GM21528 (cell line): ENCODE measurements at regions not wholly inside any gene's neighbourhood (a gene's known extent, or its start where the extent isn't known, plus 50 kb on each side); places are given as distances from the start of the nearest gene placed in this dataset.
"Not testable (repeated sequence)": the region's sequence is repeated elsewhere in the genome, so short reads cannot be mapped to it uniquely, and the experiment has no call there.

Experiments
- ATAC-seq: cut with Tn5 transposase; IDR thresholded peaks from one replicate; pipeline ENCODE4 v1.9.1; 2021; ENCODE audit warnings: mild to moderate bottlenecking, moderate library complexity; ENCODE audit not compliant: unreplicated experiment, low FRiP score

DNA sequence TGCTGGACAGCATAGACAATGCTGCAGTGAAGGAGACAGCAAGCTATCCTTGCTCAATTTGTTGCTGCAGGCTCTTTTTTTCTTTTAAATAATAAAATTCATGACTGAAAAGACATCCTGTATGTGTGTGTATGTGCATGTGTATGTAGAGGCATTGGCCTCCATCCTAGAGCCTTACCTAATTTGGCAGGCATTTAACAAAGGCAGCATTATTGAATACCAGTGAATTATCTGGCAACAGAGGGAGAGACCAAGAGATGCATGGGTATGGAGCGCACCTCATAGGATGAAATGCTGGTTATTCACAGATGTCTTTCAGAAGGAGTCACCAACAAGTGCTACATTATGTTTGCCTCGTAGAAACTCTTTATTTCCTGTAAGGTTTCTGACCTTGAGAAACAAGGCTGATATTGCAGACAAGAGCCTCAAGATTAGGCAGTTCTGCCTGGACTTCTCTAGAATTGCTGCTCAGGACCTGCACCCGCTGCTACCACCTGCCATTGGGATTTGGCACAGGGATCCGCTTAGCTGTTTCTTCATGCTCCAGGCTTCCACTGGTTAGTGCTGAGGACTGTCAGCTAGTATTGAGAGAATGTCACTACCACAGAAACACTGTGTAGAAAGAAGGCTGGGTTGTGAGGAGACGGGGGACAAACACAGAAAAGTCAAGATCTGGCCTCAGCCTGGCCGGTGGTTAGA is 247.7 kb upstream of the RFX3 start:
- ATAC-seq = no peak

DNA sequence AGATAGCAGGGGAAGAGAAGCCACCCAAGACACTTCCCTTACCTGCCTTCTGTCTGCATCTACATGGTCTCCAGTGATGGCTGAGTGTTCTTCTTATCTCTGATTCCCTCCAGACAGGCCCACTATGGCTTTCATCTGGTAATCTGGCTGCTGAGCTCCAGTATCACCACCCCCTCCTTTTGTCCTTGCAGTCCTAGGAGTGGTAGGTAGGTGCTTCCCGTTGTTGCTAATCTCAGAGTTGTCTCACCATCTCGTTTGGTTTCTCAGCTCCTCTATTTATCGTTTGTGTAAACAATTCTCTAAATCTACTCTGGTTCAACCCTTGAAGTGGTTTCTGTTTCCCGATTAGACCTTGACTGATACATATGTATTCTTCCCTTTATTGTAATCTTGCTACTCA is 243.8 kb upstream of the RFX3 start:
- no peak for ATAC-seq

DNA sequence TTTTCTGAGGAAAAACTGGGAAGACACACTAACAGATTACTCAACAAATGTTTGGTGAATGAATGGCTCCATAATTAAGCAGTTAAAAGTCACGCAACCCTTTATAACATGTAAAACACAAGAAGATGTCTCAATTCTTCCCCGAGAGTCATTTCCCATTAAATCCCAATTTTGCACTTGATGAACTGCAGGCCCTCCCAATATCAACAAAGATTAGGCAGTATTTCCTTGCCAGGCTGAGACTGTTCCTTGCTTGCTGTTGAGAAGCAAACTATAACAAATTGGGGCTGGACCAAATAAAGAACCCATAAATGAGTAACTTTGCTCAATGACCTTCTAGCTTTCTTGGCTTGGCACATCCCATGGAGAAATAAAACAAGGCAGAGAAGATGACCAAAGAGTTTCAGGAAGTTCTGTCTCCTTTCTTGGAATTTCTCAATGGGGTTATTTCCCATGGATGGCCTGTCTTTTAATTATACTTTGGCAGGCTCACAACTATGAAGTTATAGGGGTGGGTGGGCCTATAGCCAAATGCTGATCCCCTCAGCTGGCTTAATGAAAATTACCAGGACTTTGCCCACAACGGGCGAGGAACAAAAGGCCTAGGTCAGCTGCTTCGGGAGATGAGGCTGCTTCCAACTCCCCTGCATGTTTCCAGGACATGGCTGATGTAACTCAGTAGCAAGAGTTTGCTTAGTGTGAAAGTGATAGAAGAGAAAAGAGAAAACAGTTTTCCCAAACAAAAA is 243.1 kb upstream of the RFX3 start:
- ATAC-seq = no peak

DNA sequence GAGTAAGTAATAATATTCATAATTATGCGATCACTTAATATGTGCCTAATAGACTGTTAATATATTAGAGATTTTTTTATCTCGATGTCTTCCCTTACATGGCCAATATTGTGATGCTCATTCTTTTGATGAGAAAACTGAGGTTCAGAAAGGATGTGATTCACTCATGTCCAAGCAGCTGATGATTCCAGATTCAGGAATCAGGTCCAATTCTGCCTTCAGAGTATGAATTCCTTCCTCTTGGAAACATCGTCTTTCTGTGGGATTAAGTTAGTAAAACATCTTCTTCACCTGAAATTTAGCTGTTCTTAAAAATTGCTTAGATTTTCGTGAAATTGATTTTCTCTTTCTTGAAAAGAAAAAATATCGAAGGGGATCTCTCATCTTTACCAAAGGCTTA is 242.5 kb upstream of the RFX3 start:
- no peak for ATAC-seq

DNA sequence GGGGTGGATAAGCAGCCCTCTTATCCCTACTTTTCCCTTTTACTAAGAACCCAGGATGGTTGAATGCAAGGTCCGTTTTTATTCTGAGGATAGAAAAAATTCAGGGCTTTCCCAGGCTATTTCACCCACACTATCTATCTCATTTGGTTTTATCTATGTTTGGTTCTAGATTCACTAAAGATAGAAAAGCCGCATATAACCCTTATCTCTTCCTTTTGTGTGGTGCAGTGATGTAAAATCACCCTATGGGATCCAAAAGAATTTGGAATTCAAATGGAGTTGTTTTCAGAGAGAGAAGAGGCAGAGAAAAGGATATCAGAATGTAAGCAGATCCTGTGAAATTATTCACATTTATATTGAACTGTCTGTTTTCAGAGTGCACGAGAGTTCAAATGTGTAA is 236.3 kb upstream of the RFX3 start:
- no peak for ATAC-seq

DNA sequence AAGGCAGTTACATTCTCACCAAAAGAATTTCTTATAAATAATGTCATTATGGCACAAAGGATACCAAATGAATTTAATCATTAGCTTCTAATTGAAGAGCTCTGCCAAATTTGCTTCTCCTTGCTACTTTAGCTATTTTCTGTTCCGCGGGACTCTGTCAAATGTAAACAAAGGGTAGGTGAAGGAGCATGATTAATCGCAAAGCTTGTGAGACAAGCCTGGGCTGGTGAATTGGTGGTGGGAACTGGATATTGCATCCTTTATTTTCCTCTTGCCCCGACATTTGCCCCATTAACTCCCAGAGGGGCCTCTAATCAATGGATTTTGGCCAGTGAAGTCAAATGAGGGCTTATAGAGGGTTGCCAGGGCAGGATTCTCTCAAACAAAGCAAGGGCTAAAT is 234.2 kb upstream of the RFX3 start:
- ATAC-seq = no peak

DNA sequence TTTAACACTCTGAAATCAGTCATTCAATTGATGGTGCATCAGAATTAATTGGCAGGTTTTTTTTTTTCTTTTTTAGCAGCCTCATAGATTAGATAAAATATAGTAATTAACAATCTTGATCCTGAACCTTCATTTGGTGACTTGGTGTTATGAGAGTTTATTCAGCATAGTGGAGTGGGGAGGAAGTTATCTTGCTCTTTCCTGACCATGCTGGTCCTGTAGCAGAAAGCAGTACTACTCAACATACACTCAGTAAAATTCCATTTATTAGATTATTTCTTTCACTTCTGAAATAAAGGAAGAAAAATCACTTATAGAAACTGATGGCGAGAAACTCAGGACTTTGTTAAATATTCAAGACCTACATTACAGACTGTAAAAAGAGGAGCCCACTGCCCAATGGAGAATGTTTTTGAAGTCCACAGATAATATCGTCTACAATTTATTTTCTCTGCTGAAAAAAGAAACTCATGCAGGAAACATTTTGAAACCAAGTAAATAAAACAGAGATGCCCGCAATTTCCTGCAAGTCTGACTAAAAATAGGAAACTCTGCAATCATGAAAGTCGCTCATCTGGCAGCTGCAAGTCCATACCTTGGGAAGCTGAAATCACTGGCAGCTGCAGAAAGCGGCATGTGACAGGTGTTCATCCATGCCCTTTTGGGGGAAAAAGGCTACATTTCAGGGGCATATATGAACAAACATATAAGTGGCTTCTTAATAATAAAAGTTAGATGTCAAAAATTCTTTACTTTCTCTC is 233.2 kb upstream of the RFX3 start:
- no peak for ATAC-seq

DNA sequence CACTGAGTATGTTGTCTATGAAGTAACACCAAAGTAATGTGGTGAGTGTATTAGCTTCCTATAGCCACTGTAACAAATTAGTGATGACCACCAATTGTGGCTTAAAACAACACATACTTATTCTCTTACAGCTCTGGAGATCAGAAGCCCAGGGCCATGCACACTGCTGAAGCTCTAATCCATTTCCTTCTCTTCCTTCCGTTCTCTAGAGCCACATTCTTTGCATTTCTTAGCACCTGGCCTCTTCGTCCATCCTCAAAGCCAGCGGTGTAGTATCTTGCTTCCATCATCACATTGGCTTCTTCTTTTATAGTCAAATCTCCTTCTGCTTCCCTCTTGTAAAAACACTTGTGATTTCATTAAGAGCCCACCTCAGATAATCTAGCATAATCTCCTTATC is 230.3 kb upstream of the RFX3 start:
- no peak for ATAC-seq

DNA sequence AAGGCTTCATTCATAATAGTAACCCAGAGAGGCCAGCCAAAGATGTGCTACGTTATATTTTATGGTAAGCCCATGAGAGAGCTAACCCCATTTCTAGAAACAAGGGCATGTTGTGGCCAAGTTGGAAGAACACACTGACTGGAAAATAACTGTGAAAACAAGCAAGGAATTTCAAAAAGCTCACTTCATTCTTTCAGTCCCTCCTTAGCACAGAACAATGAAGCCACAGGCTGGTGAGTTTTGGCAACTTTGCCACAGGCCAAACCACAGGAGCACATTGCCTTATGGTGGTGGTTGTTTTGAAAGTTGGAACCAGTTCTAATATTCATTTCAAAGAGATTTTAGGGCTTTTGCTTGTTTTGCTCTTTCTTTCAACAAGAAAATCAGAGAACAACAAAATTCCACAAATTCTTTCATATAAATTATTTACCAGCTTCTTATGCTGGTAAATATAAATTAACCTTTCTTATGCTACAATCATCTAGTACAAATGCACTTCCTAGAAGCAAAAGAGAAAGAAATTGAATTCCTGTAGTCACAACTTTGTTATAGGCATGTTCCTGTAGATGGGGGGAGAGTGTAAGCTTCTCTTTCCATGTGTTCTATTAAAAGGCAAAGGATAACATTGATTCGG is 225.4 kb upstream of the RFX3 start:
- ATAC-seq = no peak

DNA sequence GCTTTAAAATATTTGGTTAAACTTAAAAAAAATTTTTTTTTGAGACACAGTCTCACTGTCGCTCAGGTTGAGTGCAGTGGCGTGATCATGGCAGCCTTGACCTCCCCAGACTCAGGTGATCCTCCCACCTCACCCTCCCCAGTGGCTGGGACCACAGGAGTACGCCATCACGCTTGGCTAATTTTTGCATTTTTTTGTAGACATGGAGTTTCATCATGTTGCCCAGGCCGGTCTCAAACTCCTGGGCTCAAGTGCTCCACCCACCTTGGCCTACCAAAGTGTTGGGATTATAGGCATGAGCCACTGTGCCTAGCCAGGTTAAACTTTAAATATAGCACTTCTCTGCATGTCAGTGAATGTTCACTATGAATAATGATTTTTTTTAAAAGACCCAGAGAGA is 224.5 kb upstream of the RFX3 start:
- no peak for ATAC-seq

DNA sequence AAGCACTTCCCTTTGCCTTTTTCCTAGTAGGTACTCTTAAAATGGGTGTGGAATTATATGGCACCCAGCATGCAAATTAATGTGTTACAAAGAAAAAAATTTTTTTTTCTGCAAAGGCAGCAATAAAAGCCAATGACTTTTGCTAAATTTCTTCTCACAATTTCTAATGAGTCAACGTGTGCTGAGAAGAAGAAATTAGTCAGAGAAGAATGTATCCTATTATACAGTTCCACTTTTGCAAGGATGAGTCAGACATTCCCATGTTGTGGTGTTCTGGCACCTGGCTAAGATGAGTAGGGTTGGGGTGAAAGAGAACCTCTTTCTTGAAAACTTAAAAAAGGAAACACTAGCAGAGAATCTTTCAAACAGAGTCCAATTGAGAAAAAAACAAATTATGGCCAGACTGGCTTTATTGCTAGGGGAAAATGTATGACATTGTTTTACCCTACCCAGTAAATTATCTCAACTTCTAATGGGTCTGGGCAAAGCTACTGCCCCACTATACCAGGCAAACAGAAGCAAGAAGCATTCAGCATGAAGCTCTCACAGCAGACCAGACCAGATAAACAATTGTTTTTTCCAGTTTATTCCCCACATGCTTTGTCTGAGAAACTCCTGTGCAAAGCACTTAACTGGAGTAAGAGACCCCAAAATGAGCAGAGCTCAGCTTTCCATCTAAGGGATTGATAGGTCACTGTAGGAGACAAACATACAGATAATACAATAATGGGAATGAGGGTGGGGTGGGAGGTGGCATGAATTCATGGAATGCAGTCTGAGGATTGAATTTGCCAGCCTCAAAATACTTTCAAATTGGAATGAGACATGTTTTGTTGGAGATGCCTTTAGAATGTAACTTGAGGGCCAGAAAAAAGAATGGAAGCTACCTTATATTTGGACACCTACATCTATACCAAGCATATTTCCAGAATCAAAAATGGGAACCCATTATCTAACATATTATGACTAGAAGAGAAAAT is 220.8 kb upstream of the RFX3 start:
- no peak for ATAC-seq

DNA sequence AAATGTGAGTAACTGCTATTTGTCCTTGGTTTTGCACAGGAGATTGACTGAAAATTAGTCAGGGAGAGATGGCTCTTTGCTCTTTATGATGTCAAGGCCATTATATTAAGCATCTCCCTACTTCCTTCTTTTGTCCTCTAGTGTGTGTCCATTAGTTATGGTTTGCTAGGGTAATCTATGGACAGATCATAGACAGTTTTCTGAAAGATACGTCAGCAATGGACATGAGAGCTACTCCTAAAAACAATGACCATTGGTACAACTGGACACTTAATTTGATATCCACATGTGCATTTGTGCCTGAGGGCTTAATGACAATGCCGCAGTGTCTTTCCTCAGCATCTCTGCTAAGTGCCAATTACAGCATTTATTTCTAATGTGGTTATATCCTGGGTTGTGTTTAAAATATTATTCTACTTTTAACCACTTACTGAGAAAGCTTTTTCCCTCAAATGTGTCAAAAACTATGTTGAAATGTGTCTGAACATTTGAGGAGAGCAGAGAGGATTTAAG is 218.2 kb upstream of the RFX3 start:
- no peak for ATAC-seq

DNA sequence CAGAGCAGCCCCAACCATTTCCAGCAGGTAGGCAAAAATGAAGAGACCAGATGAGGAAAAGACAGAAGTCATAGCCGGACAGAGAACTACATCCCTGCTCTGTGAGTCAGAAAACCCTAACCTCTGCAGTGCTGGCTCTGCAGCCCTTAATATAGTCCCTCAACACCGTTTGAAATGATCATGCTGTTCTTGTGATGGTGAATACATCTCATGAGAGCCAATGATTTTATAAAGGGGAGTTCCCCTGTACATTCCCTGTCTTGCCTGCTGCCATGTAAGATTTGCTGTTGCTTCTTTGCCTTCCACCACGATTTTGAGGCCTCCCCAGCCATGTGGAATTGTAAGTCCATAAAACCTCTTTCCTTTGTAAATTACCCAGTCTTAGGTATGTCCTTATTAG is 216.8 kb upstream of the RFX3 start:
- no peak for ATAC-seq

DNA sequence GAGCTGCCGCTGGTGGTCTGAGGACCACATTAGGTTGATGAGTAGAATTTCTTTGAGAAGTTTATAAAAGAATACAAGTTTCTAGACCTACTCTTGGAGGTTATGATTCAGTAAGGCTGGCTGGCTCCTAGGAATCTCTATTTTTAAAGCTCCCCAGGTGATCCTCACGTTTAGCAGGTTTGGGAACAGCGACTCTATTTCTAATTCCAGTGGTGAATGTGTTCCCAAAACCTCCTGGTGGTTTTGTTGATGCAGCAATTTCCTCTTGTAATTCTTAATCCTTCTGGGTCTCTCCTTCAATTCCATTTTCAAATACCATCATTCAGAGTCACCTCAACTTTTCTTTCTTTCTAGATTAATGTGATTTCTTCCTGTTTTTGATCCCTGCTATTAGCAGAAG is 215.9 kb upstream of the RFX3 start:
- ATAC-seq = no peak

DNA sequence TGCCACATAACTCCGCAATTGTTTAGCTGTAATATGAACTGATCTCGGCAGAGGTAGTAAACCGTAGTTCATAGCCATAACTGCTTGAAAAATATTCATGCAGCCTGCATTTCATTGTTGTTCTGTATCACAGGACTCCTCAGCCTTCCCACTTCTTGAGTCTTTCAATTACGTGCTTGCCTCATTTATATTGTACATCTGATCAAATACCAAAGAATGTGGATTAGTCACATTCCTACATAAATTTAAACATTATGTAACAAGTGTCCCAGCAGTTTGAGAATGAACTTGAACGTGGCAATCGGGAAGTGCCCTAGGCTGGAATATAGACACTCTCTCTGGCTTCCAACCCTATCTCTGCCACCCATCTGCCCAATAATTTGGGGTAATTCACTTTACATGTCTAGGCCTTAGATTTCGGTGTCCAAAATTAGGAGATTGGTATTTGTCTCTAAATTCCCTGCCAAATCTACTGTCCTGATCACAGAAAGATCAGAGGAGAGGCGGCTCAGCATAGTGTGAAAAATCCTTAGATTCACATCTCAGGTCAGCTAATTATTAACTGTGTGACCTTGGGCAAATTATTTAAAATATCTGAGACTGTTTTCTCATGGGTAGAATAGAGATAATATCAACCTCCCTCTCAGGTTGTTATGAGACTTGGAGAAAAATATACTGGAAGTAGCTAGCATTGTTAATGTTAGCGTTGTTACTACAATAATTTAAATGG is 215.1 kb upstream of the RFX3 start:
- no peak for ATAC-seq

DNA sequence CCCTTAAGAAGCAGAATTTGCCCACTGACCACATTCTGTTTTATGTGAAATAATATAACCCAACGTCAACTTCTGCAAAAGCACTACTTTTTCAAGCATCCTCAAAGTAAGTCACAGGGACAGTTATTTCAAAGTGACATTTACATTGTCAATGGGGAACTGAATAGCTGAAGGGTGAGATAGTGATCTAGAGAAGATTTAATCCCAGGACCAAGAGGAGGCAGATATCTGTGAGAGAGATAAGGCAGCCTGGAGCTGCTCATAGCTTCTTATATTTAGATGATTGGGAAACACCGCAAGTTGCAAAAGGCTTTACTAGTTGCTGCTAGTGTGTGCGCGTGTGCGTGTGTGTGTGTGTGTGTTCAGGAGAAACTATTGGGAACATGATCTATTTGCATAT is 210.4 kb upstream of the RFX3 start:
- ATAC-seq = no peak

DNA sequence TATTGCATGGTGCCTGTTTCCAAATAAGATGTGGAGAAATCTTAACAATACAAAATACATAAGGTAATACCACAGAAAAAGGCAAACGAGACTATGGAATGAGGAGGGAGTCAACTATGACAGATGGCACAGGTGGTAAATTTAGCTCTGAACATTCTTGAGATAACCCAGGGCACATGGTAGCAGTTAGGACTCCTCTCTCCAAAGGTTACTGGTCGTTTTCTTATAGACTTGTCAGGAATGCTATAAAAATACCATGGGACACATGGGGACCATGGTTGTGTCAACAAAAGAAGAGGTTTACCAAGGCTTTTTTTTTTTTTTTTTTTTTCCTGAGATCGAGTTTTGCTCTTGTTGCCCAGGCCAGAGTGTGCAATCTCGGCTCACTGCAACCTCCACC is 209.4 kb upstream of the RFX3 start:
- no peak for ATAC-seq

DNA sequence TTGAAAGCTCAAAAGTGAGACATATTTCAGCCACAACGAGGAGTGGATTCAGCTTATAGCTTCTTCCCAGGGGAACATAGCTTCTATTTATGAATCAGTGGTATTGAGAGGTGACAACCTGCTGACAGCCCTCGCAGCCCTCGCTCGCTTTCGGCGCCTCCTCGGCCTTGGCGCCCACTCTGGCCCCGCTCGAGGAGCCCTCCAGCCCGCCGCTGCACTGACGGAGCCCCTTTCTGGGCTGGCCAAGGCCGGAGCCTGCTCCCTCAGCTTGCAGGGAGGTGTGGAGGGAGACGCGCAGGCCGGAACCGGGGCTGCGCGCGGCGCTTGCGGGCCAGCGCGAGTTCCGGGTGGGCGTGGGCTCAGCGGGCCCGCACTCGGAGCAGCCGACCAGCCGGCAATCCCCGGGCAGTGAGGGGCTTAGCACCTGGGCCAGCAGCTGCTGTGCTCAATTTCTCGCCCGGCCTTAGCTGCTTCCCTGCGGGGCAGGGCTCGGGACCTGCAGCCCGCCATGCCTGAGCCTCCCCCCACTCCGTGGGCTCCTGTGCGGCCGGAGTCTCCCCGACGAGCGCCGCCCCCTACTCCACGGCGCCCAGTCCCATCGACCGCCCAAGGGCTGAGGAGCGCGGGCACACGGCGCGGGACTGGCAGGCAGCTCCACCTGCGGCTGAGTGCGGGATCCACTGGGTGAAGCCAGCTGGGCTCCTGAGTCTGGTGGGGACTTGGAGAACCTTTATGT is 207.9 kb upstream of the RFX3 start:
- ATAC-seq = not testable (repeated sequence)

DNA sequence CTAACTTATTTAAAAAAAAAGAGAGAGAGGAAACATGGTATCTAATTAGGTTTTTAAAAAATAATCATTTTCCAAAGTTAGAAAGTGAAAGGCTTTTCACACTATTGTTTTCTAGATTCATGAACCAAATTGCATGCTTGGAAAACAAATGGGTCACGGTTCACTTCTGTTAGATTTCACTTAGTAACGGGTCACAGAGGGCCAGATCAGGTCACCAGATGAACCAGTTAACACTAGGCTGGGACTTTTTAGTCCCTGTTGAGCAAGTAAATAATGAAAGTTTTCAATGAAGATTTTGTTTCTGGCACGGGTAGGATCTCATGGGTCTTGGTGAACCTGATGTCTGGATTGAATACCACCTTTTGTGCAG is 207.2 kb upstream of the RFX3 start:
- ATAC-seq = no peak
